GM12878 (cell line): ENCODE measurements at regions not wholly inside any gene's neighbourhood (a gene's known extent, or its start where the extent isn't known, plus 50 kb on each side); places are given as distances from the start of the nearest gene placed in this dataset.
"Not testable (repeated sequence)": the region's sequence is repeated elsewhere in the genome, so short reads cannot be mapped to it uniquely, and the experiment has no call there.

Source experiments
- ATAC-seq: fragments of 200-7000 bp; cut with Tn5 transposase; 3 replicates; pipeline ENCODE4 v1.9.1; 2020; ENCODE audit warnings: mild to moderate bottlenecking, moderate library complexity
- BruUV-seq: library from RNA; stranded (reverse); fragments of 400-500 nt; replicated peaks from 2 replicates; lab custom pipeline; 2021; lab: Mats Ljungman, UMichigan
- CTCF ChIA-PET: fragments of 300-600 bp; sonication (Branson Sonifier 250); formaldehyde crosslinking; extraction: SDS; loops from one replicate; lab custom pipeline; 2021; ENCODE audit warnings: inconsistent platforms; lab: Yijun Ruan, JAX
- POLR2A ChIA-PET: fragments of 350-600 bp; formaldehyde crosslinking; extraction: SDS; loops from one replicate; lab custom pipeline; 2021; ENCODE audit warnings: inconsistent platforms; lab: Charles Lee
- RAD21 ChIA-PET: fragments of 300-600 bp; sonication (Branson Sonifier 250); formaldehyde crosslinking; loops from one replicate; lab custom pipeline; 2023; ENCODE audit warnings: antibody characterized with exemption; ENCODE audit not compliant: unreplicated experiment; lab: Charles Lee
- SMC1A ChIA-PET: fragments of 300-600 bp; sonication (Branson Sonifier 250); formaldehyde crosslinking; loops from one replicate; lab custom pipeline; 2023; ENCODE audit not compliant: unreplicated experiment, uncharacterized antibody; lab: Charles Lee
- DNase-seq: peaks from one replicate; pipeline ENCODE4 v3.0.0-alpha.2; 2011; ENCODE audit warnings: low read depth, low spot score
- FAIRE-seq: peaks from 3 replicates; lab custom pipeline; 2011; peaks lifted over from hg19 to GRCh38; lab: Jason Lieb, UNC
- H2AFZ ChIP-seq: 2 replicates; pipeline ENCODE4 v1.6.0; 2011; ENCODE audit warnings: low read depth, low read length, control low read depth; ENCODE audit not compliant: control insufficient read depth
- H3K27ac ChIP-seq: 2 replicates; pipeline ENCODE4 v1.5.1; 2011; ENCODE audit warnings: control low read depth; ENCODE audit not compliant: control insufficient read depth, insufficient read depth
- H3K27me3 ChIP-seq, 2 experiments: replicated peaks in 1 of 2; 2 replicates each; pipeline versions ENCODE4 v1.6.0 to v1.6.1; 2011; ENCODE audit warnings: low read length in 1 of 2; ENCODE audit not compliant: control insufficient read depth in 2 of 2, insufficient read depth in 2 of 2
- H3K36me3 ChIP-seq, 2 experiments: 2 replicates each; pipeline ENCODE4 v1.5.1; 2011; ENCODE audit warnings: low read length in 1 of 2; ENCODE audit not compliant: control insufficient read depth in 2 of 2, insufficient read depth in 2 of 2
- H3K4me1 ChIP-seq: 2 replicates; pipeline ENCODE4 v1.6.1; 2011; ENCODE audit warnings: mild to moderate bottlenecking, low read length, moderate library complexity, mixed read lengths; ENCODE audit not compliant: control insufficient read depth, insufficient read depth
- H3K4me2 ChIP-seq: 2 replicates; pipeline ENCODE4 v1.6.0; 2011; ENCODE audit warnings: control low read depth; ENCODE audit not compliant: control insufficient read depth, insufficient read depth
- H3K4me3 ChIP-seq: fragments of 200-600 bp; sonication (generic); 2 replicates; pipeline ENCODE4 v1.5.1; 2016
- H3K79me2 ChIP-seq: 2 replicates; pipeline ENCODE4 v1.6.0; 2011; ENCODE audit warnings: low read length; ENCODE audit not compliant: control insufficient read depth, insufficient read depth
- H3K9ac ChIP-seq: 2 replicates; pipeline ENCODE4 v1.8.0; 2011; ENCODE audit warnings: low read length, control low read depth, mixed read lengths; ENCODE audit not compliant: control insufficient read depth, insufficient read depth
- H3K9me3 ChIP-seq: replicated peaks from 3 replicates; pipeline ENCODE4 v1.5.1; 2011; ENCODE audit warnings: mild to moderate bottlenecking, low read length; ENCODE audit not compliant: control insufficient read depth, insufficient read depth
- H4K20me1 ChIP-seq: 2 replicates; pipeline ENCODE4 v1.6.0; 2011; ENCODE audit not compliant: control insufficient read depth, insufficient read depth
- MTA3 ChIP-seq: IDR thresholded peaks from 2 replicates; pipeline ENCODE4 v1.6.1; 2012; ENCODE audit warnings: low read length, inconsistent platforms, borderline replicate concordance
- PML ChIP-seq: IDR thresholded peaks from 2 replicates; pipeline ENCODE4 v1.6.1; 2012; ENCODE audit warnings: low read length, inconsistent platforms
- POLR2AphosphoS2 ChIP-seq: IDR thresholded peaks from 2 replicates; pipeline ENCODE4 v1.6.1; 2011; ENCODE audit warnings: low read depth, mild to moderate bottlenecking, low read length, improper control_type of control experiment, moderate library complexity
- TARDBP ChIP-seq: IDR thresholded peaks from 2 replicates; pipeline ENCODE4 v1.6.1; 2016; ENCODE audit warnings: borderline replicate concordance
- ZNF207 ChIP-seq: fragments of 450-650 bp; IDR thresholded peaks from 2 replicates; pipeline ENCODE4 v1.6.1; 2014; ENCODE audit warnings: antibody characterized with exemption, mild to moderate bottlenecking, borderline replicate concordance
- WGBS: methylation state at CpG from one replicate; pipeline ENCODE4 v1.1.6; 2016; ENCODE audit warnings: low lambda C conversion rate; ENCODE audit not compliant: insufficient replicate concordance, insufficient coverage; ENCODE audit errors: missing lambda C conversion rate; 5-methylcytosine and 5-hydroxymethylcytosine counted together
- in situ Hi-C: fragments of 300-500 bp; cut with MboI; formaldehyde crosslinking; loops from 9 replicates; pipeline ENCODE4 v1.14.3; 2018; ENCODE audit warnings: mixed read lengths
- intact Hi-C: fragments of 100-400 bp; cut with micrococcal nuclease; formaldehyde crosslinking; loops from one replicate; pipeline ENCODE4 v1.14.2; 2022; ENCODE audit not compliant: unreplicated experiment

- H3K36me3 ChIP-seq, RAD21 ChIA-PET, FAIRE-seq, H3K9ac ChIP-seq, H3K27ac ChIP-seq, H3K4me1 ChIP-seq, H3K4me2 ChIP-seq, H3K27me3 ChIP-seq, H3K79me2 ChIP-seq, SMC1A ChIA-PET, DNase-seq, H3K9me3 ChIP-seq, POLR2A ChIA-PET, ATAC-seq, in situ Hi-C loops, H4K20me1 ChIP-seq, intact Hi-C loops, BruUV-seq, H2AFZ ChIP-seq, H3K4me3 ChIP-seq, CTCF ChIA-PET: not testable (repeated sequence)
- 41% methylated on average over 6 of the region's 11 CpGs for WGBS
Measured at GRCh38 chr2:106281907-106282430, 87.9 kb upstream of the UXS1 start.

DNA sequence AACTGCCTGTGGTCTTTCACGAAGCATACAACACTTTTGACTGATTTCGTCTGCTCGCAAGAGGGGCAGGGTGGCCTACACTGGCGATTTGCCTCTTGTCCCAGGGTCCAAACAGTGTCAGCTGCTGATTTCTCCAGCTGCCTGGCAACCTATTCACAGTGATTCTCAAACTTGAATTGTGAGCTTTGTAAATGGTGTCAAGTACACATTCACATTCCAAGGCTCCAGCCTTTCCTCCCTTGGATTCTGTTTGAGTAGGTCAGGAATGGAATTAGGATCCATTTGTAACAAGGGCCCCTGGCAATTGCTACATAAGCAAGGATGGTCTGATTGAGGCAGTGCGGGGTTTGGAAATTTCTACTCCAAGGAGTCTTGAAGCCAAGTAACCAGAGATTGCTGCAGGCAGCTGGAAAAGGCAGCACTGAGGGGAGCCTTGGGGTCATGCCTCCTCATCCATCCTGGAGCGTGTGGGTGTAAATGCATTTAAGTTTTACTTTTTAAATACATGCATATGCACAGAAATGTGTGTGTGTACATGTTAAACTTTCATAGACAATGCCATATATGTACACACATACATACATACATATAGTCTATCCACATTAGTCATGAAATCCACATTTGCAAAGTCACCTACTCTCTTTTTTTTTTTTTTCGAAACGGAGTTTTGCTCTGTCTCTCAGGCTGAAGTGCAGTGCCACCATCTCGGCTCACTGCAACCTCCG lies 86.8 kb upstream of the UXS1 start:
- ChIA-PET RAD21 (no interaction called here), SMC1A (no interaction called here), CTCF (no interaction called here), POLR2A (no interaction called here)
- Histone ChIP-seq H3K4me1 (no peaks in the 10 kb centered on the region), H3K9ac (no peak overlapping the region), H4K20me1 (no peaks in the 10 kb centered on the region), H3K9me3 (no peaks in the 10 kb centered on the region), H3K27me3 (no peaks in the 10 kb centered on the region; a peak in 1 of 4 replicates), H3K4me2 (no peak overlapping the region), H3K79me2 (no peaks in the 10 kb centered on the region), H2AFZ (no peak overlapping the region), H3K27ac (no peak overlapping the region), H3K4me3 (no peak overlapping the region), H3K36me3 (no peaks in the 10 kb centered on the region)
- FAIRE-seq (no peak), ATAC-seq (no peak), DNase-seq (no peak)
- BruUV-seq: no TSS peak
- 32% methylated on average over 8 of the region's 10 CpGs for WGBS
- in situ Hi-C loops: no loop called here
- intact Hi-C loops: no loop called here
- no peak for TF ChIP-seq PML
- TF ChIP-seq ZNF207: no peak
- TF ChIP-seq POLR2AphosphoS2: no peak
- no peak for TF ChIP-seq MTA3
- no peak for TF ChIP-seq TARDBP
